Nephron progenitor cell (in vitro differentiated cells): ENCODE measurements at regions not wholly inside any gene's neighbourhood (a gene's known extent, or its start where the extent isn't known, plus 50 kb on each side); places are given as distances from the start of the nearest gene placed in this dataset.
A peak's percentile ranks its signal among the peaks of the same experiment; 100 is the strongest.

ENCODE experiments used
- DNase-seq: peaks from one replicate; pipeline ENCODE4 v3.0.0; 2021
- H3K27ac Mint-ChIP-seq: 2 replicates; pipeline ENCODE4 v1.8.0; 2021; ENCODE audit warnings: mild to moderate bottlenecking, moderate library complexity, mixed read lengths
- H3K27me3 Mint-ChIP-seq: 2 replicates; pipeline ENCODE4 v1.8.0; 2021; ENCODE audit warnings: mild to moderate bottlenecking, low read depth, mixed read lengths; ENCODE audit not compliant: poor library complexity
- H3K36me3 Mint-ChIP-seq: 2 replicates; pipeline ENCODE4 v1.8.0; 2021; ENCODE audit warnings: low read depth, mixed read lengths
- H3K4me1 Mint-ChIP-seq: 2 replicates; pipeline ENCODE4 v1.8.0; 2021; ENCODE audit warnings: mixed read lengths
- H3K4me3 Mint-ChIP-seq: 2 replicates; pipeline ENCODE4 v1.8.0; 2021; ENCODE audit warnings: mild to moderate bottlenecking, moderate library complexity, mixed read lengths
- H3K9me3 Mint-ChIP-seq: 2 replicates; pipeline ENCODE4 v1.8.0; 2021; ENCODE audit warnings: mild to moderate bottlenecking, moderate library complexity, mixed read lengths
- CTCF ChIP-seq: fragments of 200-600 bp; sonication (generic); IDR thresholded peaks from 2 replicates; pipeline ENCODE4 v1.5.0; 2021; ENCODE audit warnings: antibody characterized with exemption

- Mint-ChIP-seq H3K27ac (peak overlapping the region; percentile 17), H3K9me3 (peaks cover 6% of the 10 kb centered on the region), H3K4me3 (peak overlapping the region; percentile 11), H3K36me3 (no peaks in the 10 kb centered on the region), H3K27me3 (peaks cover 10% of the 10 kb centered on the region), H3K4me1 (peaks cover 30% of the 10 kb centered on the region)
- TF ChIP-seq CTCF: no peak
- no peak for DNase-seq
Measured at GRCh38 chr7:28311670-28312069, 100.6 kb upstream of the CREB5 start.

GRCh38 chr7:28312948-28313347 is 99.4 kb upstream of the CREB5 start:
- no peak for DNase-seq
- no peaks in the 10 kb centered on the region for H3K36me3 Mint-ChIP-seq
- peaks cover 6% of the 10 kb centered on the region for H3K9me3 Mint-ChIP-seq
- no peak overlapping the region for H3K27ac Mint-ChIP-seq
- H3K4me1 Mint-ChIP-seq: peaks cover 39% of the 10 kb centered on the region
- no peak for TF ChIP-seq CTCF
- H3K4me3 Mint-ChIP-seq: no peak overlapping the region
- H3K27me3 Mint-ChIP-seq: peaks cover 7% of the 10 kb centered on the region

GRCh38 chr7:28314841-28315240 is 97.5 kb upstream of the CREB5 start:
- Mint-ChIP-seq H3K4me1 (peaks cover 39% of the 10 kb centered on the region), H3K9me3 (no peaks in the 10 kb centered on the region), H3K27ac (no peak overlapping the region), H3K4me3 (no peak overlapping the region), H3K36me3 (no peaks in the 10 kb centered on the region), H3K27me3 (peaks cover 7% of the 10 kb centered on the region)
- TF ChIP-seq CTCF: no peak
- DNase-seq: no peak

- no peak for TF ChIP-seq CTCF
- Mint-ChIP-seq H3K9me3 (no peaks in the 10 kb centered on the region), H3K27me3 (peaks cover 7% of the 10 kb centered on the region), H3K36me3 (no peaks in the 10 kb centered on the region), H3K4me1 (peaks cover 39% of the 10 kb centered on the region), H3K27ac (peak overlapping the region; percentile 84), H3K4me3 (no peak overlapping the region)
- peak; percentile 13 for DNase-seq
Measured at GRCh38 chr7:28315565-28316410, 96.5 kb upstream of the CREB5 start.

- H3K36me3 Mint-ChIP-seq: no peaks in the 10 kb centered on the region
- H3K4me3 Mint-ChIP-seq: no peak overlapping the region
- H3K9me3 Mint-ChIP-seq: no peaks in the 10 kb centered on the region
- DNase-seq: no peak
- H3K27ac Mint-ChIP-seq: peak overlapping the region; percentile 77
- H3K4me1 Mint-ChIP-seq: peaks cover 35% of the 10 kb centered on the region
- H3K27me3 Mint-ChIP-seq: peaks cover 7% of the 10 kb centered on the region
- no peak for TF ChIP-seq CTCF
Measured at GRCh38 chr7:28316489-28316888, 95.8 kb upstream of the CREB5 start.
